ENCODE measurements at regions not wholly inside any gene's neighbourhood (a gene's known extent, or its start where the extent isn't known, plus 50 kb on each side); places are given as distances from the start of the nearest gene placed in this dataset.

GRCh38 chr2:195543902-195544894, 112.8 kb upstream of the SLC39A10 start:
- no peak for TF ChIP-seq MAX (IDR thresholded peaks at IDR 0.05; ENCODE audit: low read depth, low read length)
- no peak for TF ChIP-seq CTCF (IDR thresholded peaks at IDR 0.05 in 2 of 3, conservative IDR thresholded peaks at IDR 0.05 in 1 of 3; ENCODE audit: control insufficient read depth in 2 of 3, extremely low read depth in 1 of 3, insufficient read depth in 1 of 3, low read depth in 3 of 3, low read length in 3 of 3)
- no peak for TF ChIP-seq NBN (IDR thresholded peaks at IDR 0.05)
- no peak for TF ChIP-seq EGR1 (IDR thresholded peaks at IDR 0.05; ENCODE audit: borderline replicate concordance in 1 of 2, low read depth in 2 of 2, low read length in 2 of 2)
- no peak for TF ChIP-seq CHD1 (IDR thresholded peaks at IDR 0.05; ENCODE audit: low read depth, low read length)
- no peak for TF ChIP-seq MEF2A (IDR thresholded peaks at IDR 0.05; ENCODE audit: insufficient read depth, low read depth, low read length)
- TF ChIP-seq ZNF384 (IDR thresholded peaks at IDR 0.05; ENCODE audit: borderline replicate concordance, low read depth, low read length), result peak; percentile 28; the same call in 1 of the 2 replicates
- TF ChIP-seq, protein P1, sequence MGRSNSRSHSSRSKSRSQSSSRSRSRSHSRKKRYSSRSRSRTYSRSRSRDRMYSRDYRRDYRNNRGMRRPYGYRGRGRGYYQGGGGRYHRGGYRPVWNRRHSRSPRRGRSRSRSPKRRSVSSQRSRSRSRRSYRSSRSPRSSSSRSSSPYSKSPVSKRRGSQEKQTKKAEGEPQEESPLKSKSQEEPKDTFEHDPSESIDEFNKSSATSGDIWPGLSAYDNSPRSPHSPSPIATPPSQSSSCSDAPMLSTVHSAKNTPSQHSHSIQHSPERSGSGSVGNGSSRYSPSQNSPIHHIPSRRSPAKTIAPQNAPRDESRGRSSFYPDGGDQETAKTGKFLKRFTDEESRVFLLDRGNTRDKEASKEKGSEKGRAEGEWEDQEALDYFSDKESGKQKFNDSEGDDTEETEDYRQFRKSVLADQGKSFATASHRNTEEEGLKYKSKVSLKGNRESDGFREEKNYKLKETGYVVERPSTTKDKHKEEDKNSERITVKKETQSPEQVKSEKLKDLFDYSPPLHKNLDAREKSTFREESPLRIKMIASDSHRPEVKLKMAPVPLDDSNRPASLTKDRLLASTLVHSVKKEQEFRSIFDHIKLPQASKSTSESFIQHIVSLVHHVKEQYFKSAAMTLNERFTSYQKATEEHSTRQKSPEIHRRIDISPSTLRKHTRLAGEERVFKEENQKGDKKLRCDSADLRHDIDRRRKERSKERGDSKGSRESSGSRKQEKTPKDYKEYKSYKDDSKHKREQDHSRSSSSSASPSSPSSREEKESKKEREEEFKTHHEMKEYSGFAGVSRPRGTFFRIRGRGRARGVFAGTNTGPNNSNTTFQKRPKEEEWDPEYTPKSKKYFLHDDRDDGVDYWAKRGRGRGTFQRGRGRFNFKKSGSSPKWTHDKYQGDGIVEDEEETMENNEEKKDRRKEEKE (IDR thresholded peaks at IDR 0.05), result no peak

Data from GM12878 (cell line).